ENCODE measurements at regions not wholly inside any gene's neighbourhood (a gene's known extent, or its start where the extent isn't known, plus 50 kb on each side); places are given as distances from the start of the nearest gene placed in this dataset.

- no peaks in the 10 kb centered on the region for H3K4me1 ChIP-seq (ENCODE audit: control insufficient read depth, insufficient read depth, low read length)
- Mint-ChIP-seq H3K36me3 (ENCODE audit: low read depth) (no peaks in the 10 kb centered on the region), H3K4me3 (no peak overlapping the region), H3K27ac (no peak overlapping the region), H3K9me3 (no peaks in the 10 kb centered on the region), H3K27me3 (ENCODE audit: insufficient read depth) (no peaks in the 10 kb centered on the region), H3K4me1 (no peaks in the 10 kb centered on the region)
- H3K9me3 ChIP-seq (ENCODE audit: control insufficient read depth, low read length) = no peaks in the 10 kb centered on the region
- H3K9ac ChIP-seq (ENCODE audit: extremely low read depth, low read length, poor library complexity, severe bottlenecking) = no peak overlapping the region
- H3K4me3 ChIP-seq (ENCODE audit: low read length) = no peak overlapping the region
- 94 to 100% methylated on average over 1 to 7 of the region's 9 CpGs for whole genome bisulfite sequencing, 2 experiments (ENCODE audit: insufficient coverage in 1 of 2, insufficient read length in 1 of 2)
- TF ChIP-seq CTCF (conservative IDR thresholded peaks at IDR 0.05) = no peak
- H3K27ac ChIP-seq (ENCODE audit: low read depth, low read length) = no peak overlapping the region
- no peak for DNase-seq
- H3K36me3 ChIP-seq (ENCODE audit: control insufficient read depth, insufficient read depth, low read length) = no peaks in the 10 kb centered on the region
- no peaks in the 10 kb centered on the region for H3K27me3 ChIP-seq (ENCODE audit: control insufficient read depth, insufficient read depth, low read length, poor library complexity, severe bottlenecking)
These were observed 375.2 kb upstream of the EPHA3 start for GRCh38 chr3:88732186-88732585.

DNA sequence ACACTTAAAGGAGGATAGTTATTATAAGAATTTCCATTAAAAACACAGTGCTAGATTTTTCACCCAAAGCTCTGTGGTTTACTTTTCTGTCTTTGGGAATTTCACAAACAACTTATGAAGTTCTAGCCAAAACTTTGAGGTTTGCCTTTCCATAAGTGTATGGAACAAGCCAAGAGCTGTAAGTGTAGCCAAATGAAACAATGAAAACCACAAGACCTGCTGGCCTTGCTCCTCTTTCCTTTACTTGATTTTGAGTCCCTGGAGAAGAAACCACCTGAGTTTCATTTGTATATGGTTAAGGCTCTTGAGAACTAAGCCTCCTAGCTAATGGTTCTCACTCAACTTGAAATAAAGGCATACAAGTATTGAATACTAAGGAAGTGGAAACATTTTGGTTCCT is 365.3 kb upstream of the EPHA3 start:
- no peak for TF ChIP-seq CTCF (conservative IDR thresholded peaks at IDR 0.05)
- no peaks in the 10 kb centered on the region for H3K27me3 Mint-ChIP-seq (ENCODE audit: insufficient read depth)
- H3K36me3 ChIP-seq (ENCODE audit: control insufficient read depth, insufficient read depth, low read length) = no peaks in the 10 kb centered on the region
- no peaks in the 10 kb centered on the region for H3K9me3 ChIP-seq (ENCODE audit: control insufficient read depth, low read length)
- no peaks in the 10 kb centered on the region for H3K27me3 ChIP-seq (ENCODE audit: control insufficient read depth, insufficient read depth, low read length, poor library complexity, severe bottlenecking)
- no peaks in the 10 kb centered on the region for H3K4me1 Mint-ChIP-seq
- no peak overlapping the region for H3K27ac Mint-ChIP-seq
- no peak for DNase-seq
- H3K36me3 Mint-ChIP-seq (ENCODE audit: low read depth) = no peaks in the 10 kb centered on the region
- H3K4me1 ChIP-seq (ENCODE audit: control insufficient read depth, insufficient read depth, low read length) = no peaks in the 10 kb centered on the region
- no peak overlapping the region for H3K27ac ChIP-seq (ENCODE audit: low read depth, low read length)
- no peak overlapping the region for H3K4me3 ChIP-seq (ENCODE audit: low read length)
- no peak overlapping the region for H3K4me3 Mint-ChIP-seq
- H3K9me3 Mint-ChIP-seq = no peaks in the 10 kb centered on the region
- H3K9ac ChIP-seq (ENCODE audit: extremely low read depth, low read length, poor library complexity, severe bottlenecking) = no peak overlapping the region

GRCh38 chr3:88742674-88743507 is 364.5 kb upstream of the EPHA3 start:
- Mint-ChIP-seq H3K9me3 (no peaks in the 10 kb centered on the region), H3K27me3 (ENCODE audit: insufficient read depth) (no peaks in the 10 kb centered on the region)

More at GRCh38 chr3:88742674-88743507, 364.5 kb upstream of the EPHA3 start:
- H3K36me3 ChIP-seq (ENCODE audit: control insufficient read depth, insufficient read depth, low read length) = no peaks in the 10 kb centered on the region
- no peaks in the 10 kb centered on the region for H3K9me3 ChIP-seq (ENCODE audit: control insufficient read depth, low read length)
- Mint-ChIP-seq H3K4me1 (no peaks in the 10 kb centered on the region), H3K4me3 (no peak overlapping the region), H3K36me3 (ENCODE audit: low read depth) (no peaks in the 10 kb centered on the region), H3K27ac (no peak overlapping the region)
- no peaks in the 10 kb centered on the region for H3K4me1 ChIP-seq (ENCODE audit: control insufficient read depth, insufficient read depth, low read length)
- H3K27me3 ChIP-seq (ENCODE audit: control insufficient read depth, insufficient read depth, low read length, poor library complexity, severe bottlenecking) = no peaks in the 10 kb centered on the region
- no peak overlapping the region for H3K4me3 ChIP-seq (ENCODE audit: low read length)
- no peak for DNase-seq
- H3K27ac ChIP-seq (ENCODE audit: low read depth, low read length) = no peak overlapping the region
- TF ChIP-seq CTCF (conservative IDR thresholded peaks at IDR 0.05) = no peak
- no peak overlapping the region for H3K9ac ChIP-seq (ENCODE audit: extremely low read depth, low read length, poor library complexity, severe bottlenecking)

All from endodermal cell (in vitro differentiated cells).